IPS-18c (cell line): ENCODE measurements at regions not wholly inside any gene's neighbourhood (a gene's known extent, or its start where the extent isn't known, plus 50 kb on each side); places are given as distances from the start of the nearest gene placed in this dataset.
"Not testable (repeated sequence)": the region's sequence is repeated elsewhere in the genome, so short reads cannot be mapped to it uniquely, and the experiment has no call there.

Experiments
- H3K4me3 ChIP-seq: 2 replicates; pipeline ENCODE4 v1.7.0; 2013; ENCODE audit warnings: low read depth, mild to moderate bottlenecking, low read length, moderate library complexity; ENCODE audit not compliant: insufficient read depth
- H3K9me3 ChIP-seq: one replicate; pipeline ENCODE4 v1.6.1; 2013; ENCODE audit warnings: mild to moderate bottlenecking, low read length, moderate library complexity; ENCODE audit not compliant: control insufficient read depth, insufficient read depth

DNA sequence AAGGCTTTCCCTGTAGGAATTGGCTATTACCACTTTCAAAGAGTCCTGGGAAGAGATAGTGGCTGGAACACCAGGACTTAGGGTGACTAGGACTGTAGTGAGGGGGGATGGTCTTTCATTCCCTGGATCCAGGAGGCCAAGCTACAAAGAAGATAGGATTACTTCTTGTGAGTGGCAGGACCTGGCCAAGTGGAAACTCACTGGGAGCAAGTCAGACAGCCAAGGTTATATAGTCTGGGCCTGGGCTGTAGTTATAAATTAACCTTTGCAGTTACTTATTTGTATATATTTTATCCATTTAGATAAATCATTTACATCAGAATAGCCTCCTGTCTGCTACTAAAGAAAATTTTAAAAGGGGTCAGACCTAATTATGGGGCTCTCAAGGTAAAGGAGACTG, 124.3 kb downstream of the TLR4 start:
- H3K9me3 ChIP-seq, result no peaks in the 10 kb centered on the region
- no peak overlapping the region for H3K4me3 ChIP-seq

DNA sequence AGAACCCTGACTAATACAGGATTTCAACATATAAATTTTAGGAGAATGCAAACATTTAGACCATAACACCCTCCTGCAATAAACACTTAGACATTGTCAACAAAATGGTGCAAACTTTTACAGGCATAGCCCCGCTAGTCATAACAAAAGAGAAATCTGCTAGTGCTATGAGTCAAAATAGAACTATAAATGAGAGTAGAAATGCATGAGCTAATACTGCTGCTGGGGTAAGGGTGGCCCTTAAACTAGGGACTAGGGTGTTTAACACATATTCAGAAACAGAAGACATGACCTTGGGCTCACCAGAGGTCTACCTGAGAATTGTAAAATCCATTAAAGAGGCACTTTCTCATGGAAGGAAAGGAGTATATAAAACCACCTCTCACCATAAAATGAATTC, 131.6 kb downstream of the TLR4 start:
- no peaks in the 10 kb centered on the region for H3K9me3 ChIP-seq
- no peak overlapping the region for H3K4me3 ChIP-seq

DNA sequence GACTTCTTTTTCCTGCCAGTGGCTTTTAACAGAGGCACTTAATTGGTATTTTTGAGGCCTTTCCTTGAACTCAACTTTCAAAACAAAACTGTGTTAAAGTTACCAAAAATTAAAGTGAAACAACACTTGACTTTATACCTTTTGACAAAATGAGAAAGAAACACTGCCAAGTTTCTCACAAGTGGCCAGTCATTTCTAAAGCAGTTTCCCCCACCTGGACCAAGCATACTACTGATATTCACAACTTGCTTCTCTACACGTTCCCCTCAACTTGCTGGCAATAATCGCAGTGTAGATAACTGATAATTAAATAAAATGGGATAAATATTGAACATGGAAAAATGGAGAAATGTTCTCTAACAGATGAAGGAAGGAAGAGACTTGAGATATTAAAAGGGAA, 135.7 kb downstream of the TLR4 start:
- Histone ChIP-seq H3K4me3 (no peak overlapping the region), H3K9me3 (no peaks in the 10 kb centered on the region)

GRCh38 chr9:117851836-117852461, 147.7 kb downstream of the TLR4 start:
- H3K9me3 ChIP-seq, H3K4me3 ChIP-seq: not testable (repeated sequence)

- no peak overlapping the region for H3K4me3 ChIP-seq
- no peaks in the 10 kb centered on the region for H3K9me3 ChIP-seq
Observed at GRCh38 chr9:117858561-117858960, 154.4 kb downstream of the TLR4 start.

DNA sequence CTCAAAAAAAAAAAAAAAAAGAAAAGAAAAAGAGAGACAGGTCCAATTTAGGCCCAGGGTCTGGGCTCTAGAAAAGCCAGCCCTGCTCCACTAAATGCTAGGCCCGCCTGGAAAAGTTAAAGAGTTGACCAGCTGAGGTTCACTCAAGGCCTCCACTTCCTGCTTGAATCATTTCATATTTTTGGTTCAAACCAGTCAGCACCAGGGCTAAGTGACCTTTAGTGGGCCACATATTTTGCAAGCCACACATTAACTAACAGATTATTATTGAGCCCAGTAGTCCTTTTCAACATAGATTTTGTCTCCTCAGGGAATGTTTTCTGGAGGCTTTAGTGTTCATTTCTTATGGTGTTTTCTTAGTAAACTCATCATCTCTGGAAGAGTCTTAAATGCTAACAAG, 156.6 kb downstream of the TLR4 start:
- H3K4me3 ChIP-seq, result no peak overlapping the region
- no peaks in the 10 kb centered on the region for H3K9me3 ChIP-seq

DNA sequence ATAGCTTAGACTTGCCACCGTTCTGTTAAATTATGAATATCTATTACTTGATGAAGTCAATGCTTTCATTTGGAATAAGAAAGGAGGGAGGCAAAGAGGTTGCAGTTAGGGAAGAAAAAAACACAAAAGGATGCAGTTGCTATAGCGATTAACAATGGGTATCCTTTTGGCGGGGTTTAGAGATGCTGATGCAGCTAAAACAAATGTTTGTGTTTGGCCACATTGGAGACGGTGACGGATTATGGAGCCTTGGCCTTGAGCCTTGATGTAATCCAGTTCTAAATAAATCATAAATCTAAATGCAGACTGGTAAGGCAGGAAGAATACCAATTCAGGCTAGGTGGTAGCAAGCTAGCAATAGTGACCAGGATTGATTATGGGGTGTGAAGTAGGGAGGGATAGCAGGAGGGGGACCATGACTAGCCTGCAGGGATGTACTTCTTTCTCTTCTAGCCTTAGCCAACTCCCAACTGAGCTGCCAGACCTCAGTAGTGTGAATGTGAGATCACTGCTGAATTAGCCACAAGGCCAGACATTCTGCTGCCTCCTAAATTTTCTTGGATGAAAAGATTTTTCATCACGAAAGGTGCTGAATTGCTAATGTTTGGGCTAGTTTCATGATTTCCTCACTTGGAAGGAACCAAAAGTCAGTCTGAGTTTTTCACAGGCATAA, 160.3 kb downstream of the TLR4 start:
- Histone ChIP-seq H3K4me3 (no peak overlapping the region), H3K9me3 (no peaks in the 10 kb centered on the region)

DNA sequence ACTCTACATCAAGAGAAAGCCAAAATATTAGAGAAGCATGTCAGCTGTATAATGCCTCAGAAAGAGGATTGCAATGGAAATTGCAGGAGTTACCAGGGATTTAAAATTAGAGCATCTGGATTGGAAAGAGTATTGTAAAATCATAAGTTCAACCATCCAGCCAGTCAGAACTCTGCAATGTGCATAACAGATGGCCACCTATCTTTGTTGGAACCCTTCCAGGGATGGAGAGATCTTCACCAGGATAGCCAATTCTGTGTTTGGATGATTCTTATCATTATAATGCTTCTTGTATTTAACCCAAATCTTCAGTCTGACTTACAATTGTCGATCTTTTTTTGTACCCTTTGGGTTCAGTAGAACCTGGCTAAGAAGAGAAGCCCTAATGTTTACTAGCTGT, 164.4 kb downstream of the TLR4 start:
- no peaks in the 10 kb centered on the region for H3K9me3 ChIP-seq
- no peak overlapping the region for H3K4me3 ChIP-seq

GRCh38 chr9:117869287-117869686, 165.1 kb downstream of the TLR4 start:
- H3K4me3 ChIP-seq, result no peak overlapping the region
- no peaks in the 10 kb centered on the region for H3K9me3 ChIP-seq

DNA sequence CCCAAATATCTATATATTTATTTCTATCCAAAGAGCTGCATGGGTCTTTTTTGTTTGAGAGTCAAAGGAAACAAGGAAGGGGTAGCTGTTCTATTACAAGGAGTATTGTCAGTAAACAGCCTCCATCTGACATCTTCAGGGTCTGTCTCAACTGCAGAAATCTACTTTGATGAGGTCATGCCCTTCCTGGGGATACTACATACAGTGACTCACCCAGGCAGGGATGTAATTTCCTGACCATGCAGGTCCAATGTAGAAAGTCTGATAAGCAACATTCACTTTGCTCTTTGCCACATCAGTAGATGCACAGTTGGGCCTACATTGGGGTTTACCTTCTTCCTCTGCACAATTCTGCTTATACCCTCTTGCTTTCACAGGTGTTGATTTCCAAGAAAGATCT, 165.5 kb downstream of the TLR4 start:
- Histone ChIP-seq H3K4me3 (no peak overlapping the region), H3K9me3 (no peaks in the 10 kb centered on the region)

- no peak overlapping the region for H3K4me3 ChIP-seq
- no peaks in the 10 kb centered on the region for H3K9me3 ChIP-seq
Observed at GRCh38 chr9:117873664-117874063, 169.5 kb downstream of the TLR4 start.

GRCh38 chr9:117875886-117876285, 171.7 kb downstream of the TLR4 start:
- Histone ChIP-seq H3K4me3 (no peak overlapping the region), H3K9me3 (no peaks in the 10 kb centered on the region)

DNA sequence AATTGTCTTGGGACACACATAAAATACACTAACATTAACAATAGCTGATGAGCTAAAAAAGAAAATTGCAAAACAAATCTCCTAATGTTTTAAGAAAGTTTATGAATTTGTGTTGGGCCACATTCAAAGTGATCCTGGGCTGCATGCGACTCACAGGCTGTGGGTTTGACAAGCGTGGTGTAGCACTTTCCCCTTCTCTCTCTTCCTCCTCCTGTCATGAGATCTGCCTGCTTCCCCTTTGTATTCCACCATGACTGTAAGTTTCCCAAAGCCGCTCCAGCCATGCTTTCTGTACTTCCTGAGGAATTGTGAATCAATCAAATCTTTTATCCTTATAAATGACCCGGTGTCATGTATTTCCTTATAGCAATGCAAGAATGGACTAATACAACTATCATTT, 178.0 kb downstream of the TLR4 start:
- H3K9me3 ChIP-seq, result no peaks in the 10 kb centered on the region

GRCh38 chr9:117886616-117887015, 182.4 kb downstream of the TLR4 start:
- Histone ChIP-seq H3K4me3 (no peak overlapping the region), H3K9me3 (no peaks in the 10 kb centered on the region)

More for the DNA sequence above, 178.0 kb downstream of the TLR4 start:
- no peak overlapping the region for H3K4me3 ChIP-seq

DNA sequence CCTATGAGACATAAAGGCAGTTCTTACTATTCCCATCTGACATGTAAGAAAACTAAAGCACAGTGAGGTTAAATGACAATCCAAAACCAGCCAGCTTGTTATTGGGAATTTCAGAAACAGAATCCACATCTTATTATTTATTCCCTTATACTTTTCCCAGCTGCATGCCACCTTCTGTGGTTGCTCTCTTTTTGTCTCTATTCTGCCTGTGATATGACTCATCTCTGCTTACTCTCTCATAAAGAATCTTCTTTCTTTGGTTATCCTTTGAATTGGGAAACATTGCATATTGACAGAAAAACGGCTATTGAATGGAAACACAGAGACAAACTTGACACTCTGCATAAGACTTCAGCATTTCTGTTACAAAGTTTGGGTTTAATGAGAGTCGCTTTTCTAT, 183.2 kb downstream of the TLR4 start:
- Histone ChIP-seq H3K4me3 (no peak overlapping the region), H3K9me3 (no peaks in the 10 kb centered on the region)

- Histone ChIP-seq H3K9me3 (no peaks in the 10 kb centered on the region), H3K4me3 (no peak overlapping the region)
Observed at GRCh38 chr9:117887941-117888340, 183.7 kb downstream of the TLR4 start.

- no peaks in the 10 kb centered on the region for H3K9me3 ChIP-seq
Observed at GRCh38 chr9:117903453-117903852, 199.2 kb downstream of the TLR4 start.

DNA sequence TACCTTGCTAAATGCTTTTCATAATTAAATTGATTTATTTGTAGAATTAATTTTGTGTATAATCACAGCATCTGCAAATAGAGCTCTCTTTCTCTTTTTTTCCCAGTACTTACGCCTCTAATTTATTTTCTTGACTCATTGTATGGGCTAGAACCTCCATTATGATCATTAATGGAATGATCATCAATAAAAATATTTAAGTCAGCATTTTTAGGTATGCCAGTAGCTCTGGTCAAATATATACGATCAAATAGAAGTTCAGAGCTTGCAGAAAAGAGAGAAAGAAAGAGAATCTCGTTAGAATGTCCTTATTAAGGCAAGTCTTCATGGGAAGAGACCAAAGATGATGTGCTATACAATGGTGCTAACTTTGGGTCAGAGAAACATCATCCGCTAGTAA, 202.6 kb downstream of the TLR4 start:
- no peak overlapping the region for H3K4me3 ChIP-seq
- H3K9me3 ChIP-seq, result no peaks in the 10 kb centered on the region

More at GRCh38 chr9:117903453-117903852, 199.2 kb downstream of the TLR4 start:
- no peak overlapping the region for H3K4me3 ChIP-seq

GRCh38 chr9:117907420-117907819, 203.2 kb downstream of the TLR4 start:
- H3K4me3 ChIP-seq, result no peak overlapping the region
- H3K9me3 ChIP-seq, result no peaks in the 10 kb centered on the region
